ENCODE measurements at regions not wholly inside any gene's neighbourhood (a gene's known extent, or its start where the extent isn't known, plus 50 kb on each side); places are given as distances from the start of the nearest gene placed in this dataset.

GRCh38 chr5:89901346-89901745, 508.2 kb downstream of the CETN3 start:
- Mint-ChIP-seq H3K27me3 (no peaks in the 10 kb centered on the region), H3K27ac (no peak overlapping the region), H3K4me3 (no peak overlapping the region), H3K4me1 (no peaks in the 10 kb centered on the region), H3K36me3 (no peaks in the 10 kb centered on the region), H3K9me3 (peaks cover 2% of the 10 kb centered on the region)
- DNase-seq: no peak

- no peak for DNase-seq
- Mint-ChIP-seq H3K4me1 (no peaks in the 10 kb centered on the region), H3K4me3 (no peak overlapping the region), H3K36me3 (no peaks in the 10 kb centered on the region), H3K9me3 (peaks cover 2% of the 10 kb centered on the region), H3K27me3 (no peaks in the 10 kb centered on the region), H3K27ac (no peak overlapping the region)
Measured at GRCh38 chr5:89900346-89900745, 509.2 kb downstream of the CETN3 start.

- H3K9me3 Mint-ChIP-seq: peaks cover 2% of the 10 kb centered on the region
- H3K4me1 Mint-ChIP-seq: no peaks in the 10 kb centered on the region
- no peak overlapping the region for H3K4me3 Mint-ChIP-seq
- no peak overlapping the region for H3K27ac Mint-ChIP-seq
- no peak for DNase-seq
- no peaks in the 10 kb centered on the region for H3K36me3 Mint-ChIP-seq
- no peaks in the 10 kb centered on the region for H3K27me3 Mint-ChIP-seq
Measured at GRCh38 chr5:89899559-89899958, 510.0 kb downstream of the CETN3 start.

GRCh38 chr5:89893546-89893945, 516.0 kb downstream of the CETN3 start:
- no peaks in the 10 kb centered on the region for H3K4me1 Mint-ChIP-seq
- H3K9me3 Mint-ChIP-seq: peaks cover 15% of the 10 kb centered on the region
- no peaks in the 10 kb centered on the region for H3K27me3 Mint-ChIP-seq
- no peaks in the 10 kb centered on the region for H3K36me3 Mint-ChIP-seq
- DNase-seq: no peak
- no peak overlapping the region for H3K4me3 Mint-ChIP-seq
- H3K27ac Mint-ChIP-seq: no peak overlapping the region

- H3K27me3 Mint-ChIP-seq: no peaks in the 10 kb centered on the region
- H3K36me3 Mint-ChIP-seq: no peaks in the 10 kb centered on the region
- no peak for DNase-seq
- H3K27ac Mint-ChIP-seq: no peak overlapping the region
- no peaks in the 10 kb centered on the region for H3K4me1 Mint-ChIP-seq
- no peak overlapping the region for H3K4me3 Mint-ChIP-seq
- no peaks in the 10 kb centered on the region for H3K9me3 Mint-ChIP-seq
Measured at GRCh38 chr5:89885670-89886069, 523.9 kb downstream of the CETN3 start.

GRCh38 chr5:89883967-89884366, 525.6 kb downstream of the CETN3 start:
- Mint-ChIP-seq H3K4me1 (no peaks in the 10 kb centered on the region), H3K27ac (no peak overlapping the region), H3K4me3 (no peak overlapping the region), H3K36me3 (no peaks in the 10 kb centered on the region), H3K9me3 (no peaks in the 10 kb centered on the region), H3K27me3 (no peaks in the 10 kb centered on the region)
- no peak for DNase-seq

- Mint-ChIP-seq H3K27me3 (no peaks in the 10 kb centered on the region), H3K27ac (no peak overlapping the region), H3K4me3 (no peak overlapping the region), H3K36me3 (no peaks in the 10 kb centered on the region), H3K9me3 (no peaks in the 10 kb centered on the region), H3K4me1 (no peaks in the 10 kb centered on the region)
- no peak for DNase-seq
Measured at GRCh38 chr5:89878140-89879132, 531.1 kb downstream of the CETN3 start.

- Mint-ChIP-seq H3K36me3 (no peaks in the 10 kb centered on the region), H3K27me3 (no peaks in the 10 kb centered on the region), H3K4me1 (no peaks in the 10 kb centered on the region), H3K9me3 (no peaks in the 10 kb centered on the region), H3K4me3 (no peak overlapping the region), H3K27ac (no peak overlapping the region)
- DNase-seq: no peak
Measured at GRCh38 chr5:89871906-89872305, 537.6 kb downstream of the CETN3 start.

GRCh38 chr5:89869346-89869745, 540.2 kb downstream of the CETN3 start:
- no peak for DNase-seq
- Mint-ChIP-seq H3K9me3 (no peaks in the 10 kb centered on the region), H3K27ac (no peak overlapping the region), H3K4me3 (no peak overlapping the region), H3K36me3 (no peaks in the 10 kb centered on the region), H3K4me1 (no peaks in the 10 kb centered on the region), H3K27me3 (no peaks in the 10 kb centered on the region)

- Mint-ChIP-seq H3K9me3 (no peaks in the 10 kb centered on the region), H3K27me3 (no peaks in the 10 kb centered on the region), H3K36me3 (no peaks in the 10 kb centered on the region), H3K4me3 (no peak overlapping the region), H3K4me1 (no peaks in the 10 kb centered on the region), H3K27ac (no peak overlapping the region)
- no peak for DNase-seq
Measured at GRCh38 chr5:89866410-89866809, 543.1 kb downstream of the CETN3 start.

GRCh38 chr5:89864941-89865340, 544.6 kb downstream of the CETN3 start:
- Mint-ChIP-seq H3K36me3 (no peaks in the 10 kb centered on the region), H3K4me3 (no peak overlapping the region), H3K27ac (no peak overlapping the region), H3K9me3 (no peaks in the 10 kb centered on the region), H3K4me1 (no peaks in the 10 kb centered on the region), H3K27me3 (no peaks in the 10 kb centered on the region)
- DNase-seq: no peak

GRCh38 chr5:89857790-89858189, 551.8 kb downstream of the CETN3 start:
- Mint-ChIP-seq H3K36me3 (no peaks in the 10 kb centered on the region), H3K27ac (no peak overlapping the region), H3K4me3 (no peak overlapping the region), H3K9me3 (no peaks in the 10 kb centered on the region), H3K4me1 (no peaks in the 10 kb centered on the region), H3K27me3 (no peaks in the 10 kb centered on the region)
- DNase-seq: no peak

GRCh38 chr5:89855417-89855816, 554.1 kb downstream of the CETN3 start:
- Mint-ChIP-seq H3K4me3 (no peak overlapping the region), H3K27me3 (no peaks in the 10 kb centered on the region), H3K4me1 (no peaks in the 10 kb centered on the region), H3K27ac (no peak overlapping the region), H3K9me3 (no peaks in the 10 kb centered on the region), H3K36me3 (no peaks in the 10 kb centered on the region)
- DNase-seq: no peak

GRCh38 chr5:89851911-89852310, 557.6 kb downstream of the CETN3 start:
- H3K4me1 Mint-ChIP-seq: no peaks in the 10 kb centered on the region
- H3K4me3 Mint-ChIP-seq: no peak overlapping the region
- H3K9me3 Mint-ChIP-seq: no peaks in the 10 kb centered on the region
- no peak for DNase-seq
- no peak overlapping the region for H3K27ac Mint-ChIP-seq
- no peaks in the 10 kb centered on the region for H3K36me3 Mint-ChIP-seq
- no peaks in the 10 kb centered on the region for H3K27me3 Mint-ChIP-seq

- H3K4me3 Mint-ChIP-seq: no peak overlapping the region
- H3K9me3 Mint-ChIP-seq: no peaks in the 10 kb centered on the region
- no peaks in the 10 kb centered on the region for H3K4me1 Mint-ChIP-seq
Measured at GRCh38 chr5:89850513-89850865, 559.1 kb downstream of the CETN3 start.

GRCh38 chr5:89849830-89850512, 559.6 kb downstream of the CETN3 start:
- no peaks in the 10 kb centered on the region for H3K36me3 Mint-ChIP-seq
- H3K4me1 Mint-ChIP-seq: no peaks in the 10 kb centered on the region
- DNase-seq: no peak
- H3K27me3 Mint-ChIP-seq: no peaks in the 10 kb centered on the region
- no peaks in the 10 kb centered on the region for H3K9me3 Mint-ChIP-seq
- H3K27ac Mint-ChIP-seq: no peak overlapping the region
- H3K4me3 Mint-ChIP-seq: no peak overlapping the region

More at GRCh38 chr5:89850513-89850865, 559.1 kb downstream of the CETN3 start:
- Mint-ChIP-seq H3K27me3 (no peaks in the 10 kb centered on the region), H3K27ac (no peak overlapping the region), H3K36me3 (no peaks in the 10 kb centered on the region)
- no peak for DNase-seq
